Vagina (tissue), 2 donors: ENCODE measurements at regions not wholly inside any gene's neighbourhood (a gene's known extent, or its start where the extent isn't known, plus 50 kb on each side); places are given as distances from the start of the nearest gene placed in this dataset.

Source experiments
- POLR2A ChIP-seq, 2 donors: fragments of 450-650 bp; IDR thresholded peaks; one replicate each; pipeline ENCODE4 v1.6.1; 2017; ENCODE audit warnings: antibody characterized with exemption in 2 of 2, mild to moderate bottlenecking in 2 of 2, moderate library complexity in 2 of 2
- TF ChIP-seq, protein P1 (sequence below), 3 experiments: fragments of 450-650 bp in 2 of 3; fragments of 200-600 bp in 1 of 3; sonication (generic) in 1 of 3; IDR thresholded peaks; one replicate each; pipeline ENCODE4 v1.5.1; 2017 to 2019; ENCODE audit warnings: antibody characterized with exemption in 3 of 3, mild to moderate bottlenecking in 2 of 3, moderate library complexity in 2 of 3

DNA sequence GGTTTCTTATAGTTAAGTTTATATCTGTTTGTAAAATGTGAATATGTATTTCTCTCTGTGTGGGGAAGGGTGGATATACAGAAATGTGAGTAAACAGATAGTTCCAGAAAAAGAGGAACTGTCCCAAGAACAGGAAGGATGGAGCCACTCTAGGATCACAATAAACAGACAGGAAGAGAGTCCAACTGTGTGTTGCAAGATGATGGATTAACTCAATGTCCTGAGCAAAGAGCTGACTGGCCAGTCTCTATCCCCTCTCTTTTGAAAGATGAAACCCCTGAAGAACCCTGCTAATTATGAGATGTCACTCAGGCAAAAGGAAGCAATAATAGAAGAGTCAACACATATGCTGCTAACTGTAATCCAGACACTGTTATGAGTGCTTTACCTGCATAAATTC is 202.7 kb downstream of the SEMA6A start:
- TF ChIP-seq, protein P1, sequence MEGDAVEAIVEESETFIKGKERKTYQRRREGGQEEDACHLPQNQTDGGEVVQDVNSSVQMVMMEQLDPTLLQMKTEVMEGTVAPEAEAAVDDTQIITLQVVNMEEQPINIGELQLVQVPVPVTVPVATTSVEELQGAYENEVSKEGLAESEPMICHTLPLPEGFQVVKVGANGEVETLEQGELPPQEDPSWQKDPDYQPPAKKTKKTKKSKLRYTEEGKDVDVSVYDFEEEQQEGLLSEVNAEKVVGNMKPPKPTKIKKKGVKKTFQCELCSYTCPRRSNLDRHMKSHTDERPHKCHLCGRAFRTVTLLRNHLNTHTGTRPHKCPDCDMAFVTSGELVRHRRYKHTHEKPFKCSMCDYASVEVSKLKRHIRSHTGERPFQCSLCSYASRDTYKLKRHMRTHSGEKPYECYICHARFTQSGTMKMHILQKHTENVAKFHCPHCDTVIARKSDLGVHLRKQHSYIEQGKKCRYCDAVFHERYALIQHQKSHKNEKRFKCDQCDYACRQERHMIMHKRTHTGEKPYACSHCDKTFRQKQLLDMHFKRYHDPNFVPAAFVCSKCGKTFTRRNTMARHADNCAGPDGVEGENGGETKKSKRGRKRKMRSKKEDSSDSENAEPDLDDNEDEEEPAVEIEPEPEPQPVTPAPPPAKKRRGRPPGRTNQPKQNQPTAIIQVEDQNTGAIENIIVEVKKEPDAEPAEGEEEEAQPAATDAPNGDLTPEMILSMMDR (IDR thresholded peaks at IDR 0.05) = no peak
- no peak for TF ChIP-seq POLR2A (IDR thresholded peaks at IDR 0.05)
